T-helper 1 cell treated with Interleukin-12 subunit alpha and Interleukin-12 subunit beta and Interleukin-4 antibody, amounts not matched to agents 30 μg/mL and 1 μg/mL, for 36 hours (primary cell): ENCODE measurements at regions not wholly inside any gene's neighbourhood (a gene's known extent, or its start where the extent isn't known, plus 50 kb on each side); places are given as distances from the start of the nearest gene placed in this dataset.

ENCODE experiments used
- H3K27ac Mint-ChIP-seq: one replicate; pipeline ENCODE4 v1.8.0; 2021; ENCODE audit warnings: mild to moderate bottlenecking, mixed read lengths
- H3K27me3 Mint-ChIP-seq: one replicate; pipeline ENCODE4 v1.8.0; 2021; ENCODE audit warnings: low read depth, mixed read lengths
- H3K36me3 Mint-ChIP-seq: one replicate; pipeline ENCODE4 v1.8.0; 2021; ENCODE audit warnings: low read depth, mixed read lengths
- H3K4me1 Mint-ChIP-seq: one replicate; pipeline ENCODE4 v1.8.0; 2021; ENCODE audit warnings: low read depth, mixed read lengths
- H3K4me3 Mint-ChIP-seq: one replicate; pipeline ENCODE4 v1.8.0; 2021; ENCODE audit warnings: mild to moderate bottlenecking, moderate library complexity, mixed read lengths
- H3K9me3 Mint-ChIP-seq: one replicate; pipeline ENCODE4 v1.8.0; 2021; ENCODE audit warnings: mixed read lengths

GRCh38 chr6:168990019-168990751, 263.5 kb downstream of the THBS2 start:
- no peak overlapping the region for H3K27ac Mint-ChIP-seq
- no peaks in the 10 kb centered on the region for H3K9me3 Mint-ChIP-seq
- no peak overlapping the region for H3K4me3 Mint-ChIP-seq
- H3K4me1 Mint-ChIP-seq, result no peaks in the 10 kb centered on the region
- no peaks in the 10 kb centered on the region for H3K27me3 Mint-ChIP-seq
- H3K36me3 Mint-ChIP-seq, result no peaks in the 10 kb centered on the region

- Mint-ChIP-seq H3K27me3 (no peaks in the 10 kb centered on the region), H3K36me3 (no peaks in the 10 kb centered on the region), H3K9me3 (no peaks in the 10 kb centered on the region), H3K4me1 (no peaks in the 10 kb centered on the region), H3K4me3 (no peak overlapping the region), H3K27ac (no peak overlapping the region)
These were observed 264.2 kb downstream of the THBS2 start for GRCh38 chr6:168989421-168989820.

- H3K9me3 Mint-ChIP-seq, result no peaks in the 10 kb centered on the region
These were observed 264.8 kb downstream of the THBS2 start for GRCh38 chr6:168988801-168989200.

GRCh38 chr6:168988280-168988679, 265.4 kb downstream of the THBS2 start:
- no peak overlapping the region for H3K4me3 Mint-ChIP-seq
- no peaks in the 10 kb centered on the region for H3K4me1 Mint-ChIP-seq

More at GRCh38 chr6:168988801-168989200, 264.8 kb downstream of the THBS2 start:
- Mint-ChIP-seq H3K4me3 (no peak overlapping the region), H3K36me3 (no peaks in the 10 kb centered on the region), H3K27ac (no peak overlapping the region), H3K4me1 (no peaks in the 10 kb centered on the region), H3K27me3 (no peaks in the 10 kb centered on the region)

GRCh38 chr6:168985705-168986104, 267.9 kb downstream of the THBS2 start:
- Mint-ChIP-seq H3K27me3 (no peaks in the 10 kb centered on the region), H3K9me3 (peaks cover 3% of the 10 kb centered on the region), H3K4me1 (no peaks in the 10 kb centered on the region), H3K4me3 (no peak overlapping the region), H3K27ac (no peak overlapping the region), H3K36me3 (no peaks in the 10 kb centered on the region)

More at GRCh38 chr6:168988280-168988679, 265.4 kb downstream of the THBS2 start:
- no peak overlapping the region for H3K27ac Mint-ChIP-seq
- H3K36me3 Mint-ChIP-seq, result no peaks in the 10 kb centered on the region
- no peaks in the 10 kb centered on the region for H3K27me3 Mint-ChIP-seq
- no peaks in the 10 kb centered on the region for H3K9me3 Mint-ChIP-seq

GRCh38 chr6:168983925-168984324, 269.7 kb downstream of the THBS2 start:
- H3K4me3 Mint-ChIP-seq, result no peak overlapping the region
- no peaks in the 10 kb centered on the region for H3K36me3 Mint-ChIP-seq
- H3K4me1 Mint-ChIP-seq, result no peaks in the 10 kb centered on the region
- H3K27me3 Mint-ChIP-seq, result no peaks in the 10 kb centered on the region
- no peak overlapping the region for H3K27ac Mint-ChIP-seq
- peaks cover 6% of the 10 kb centered on the region for H3K9me3 Mint-ChIP-seq

- no peak overlapping the region for H3K4me3 Mint-ChIP-seq
- H3K27ac Mint-ChIP-seq, result no peak overlapping the region
- H3K36me3 Mint-ChIP-seq, result no peaks in the 10 kb centered on the region
- no peaks in the 10 kb centered on the region for H3K4me1 Mint-ChIP-seq
- H3K27me3 Mint-ChIP-seq, result no peaks in the 10 kb centered on the region
- H3K9me3 Mint-ChIP-seq, result peaks cover 6% of the 10 kb centered on the region
These were observed 272.5 kb downstream of the THBS2 start for GRCh38 chr6:168981187-168981586.

GRCh38 chr6:168979254-168979653, 274.4 kb downstream of the THBS2 start:
- Mint-ChIP-seq H3K4me3 (no peak overlapping the region), H3K9me3 (peaks cover 6% of the 10 kb centered on the region), H3K27ac (no peak overlapping the region), H3K4me1 (no peaks in the 10 kb centered on the region), H3K36me3 (no peaks in the 10 kb centered on the region), H3K27me3 (no peaks in the 10 kb centered on the region)

GRCh38 chr6:168972128-168972527, 281.5 kb downstream of the THBS2 start:
- Mint-ChIP-seq H3K27ac (no peak overlapping the region), H3K27me3 (peaks cover 4% of the 10 kb centered on the region), H3K4me3 (no peak overlapping the region), H3K9me3 (no peaks in the 10 kb centered on the region), H3K36me3 (no peaks in the 10 kb centered on the region), H3K4me1 (no peaks in the 10 kb centered on the region)

- no peak overlapping the region for H3K4me3 Mint-ChIP-seq
- no peaks in the 10 kb centered on the region for H3K36me3 Mint-ChIP-seq
- peaks cover 4% of the 10 kb centered on the region for H3K27me3 Mint-ChIP-seq
- H3K9me3 Mint-ChIP-seq, result no peaks in the 10 kb centered on the region
- H3K4me1 Mint-ChIP-seq, result no peaks in the 10 kb centered on the region
- H3K27ac Mint-ChIP-seq, result no peak overlapping the region
These were observed 282.1 kb downstream of the THBS2 start for GRCh38 chr6:168971549-168971948.

GRCh38 chr6:168968801-168969200, 284.8 kb downstream of the THBS2 start:
- no peaks in the 10 kb centered on the region for H3K4me1 Mint-ChIP-seq
- H3K9me3 Mint-ChIP-seq, result no peaks in the 10 kb centered on the region
- no peak overlapping the region for H3K27ac Mint-ChIP-seq
- H3K4me3 Mint-ChIP-seq, result no peak overlapping the region
- H3K36me3 Mint-ChIP-seq, result no peaks in the 10 kb centered on the region
- H3K27me3 Mint-ChIP-seq, result peaks cover 4% of the 10 kb centered on the region

- H3K27me3 Mint-ChIP-seq, result peaks cover 4% of the 10 kb centered on the region
- no peaks in the 10 kb centered on the region for H3K9me3 Mint-ChIP-seq
- no peak overlapping the region for H3K4me3 Mint-ChIP-seq
- no peaks in the 10 kb centered on the region for H3K4me1 Mint-ChIP-seq
- no peak overlapping the region for H3K27ac Mint-ChIP-seq
- H3K36me3 Mint-ChIP-seq, result no peaks in the 10 kb centered on the region
These were observed 285.4 kb downstream of the THBS2 start for GRCh38 chr6:168968228-168968627.

- no peaks in the 10 kb centered on the region for H3K27me3 Mint-ChIP-seq
- H3K9me3 Mint-ChIP-seq, result no peaks in the 10 kb centered on the region
- H3K4me1 Mint-ChIP-seq, result no peaks in the 10 kb centered on the region
- no peaks in the 10 kb centered on the region for H3K36me3 Mint-ChIP-seq
- H3K4me3 Mint-ChIP-seq, result no peak overlapping the region
- H3K27ac Mint-ChIP-seq, result peak overlapping the region; percentile 52
These were observed 286.2 kb downstream of the THBS2 start for GRCh38 chr6:168967281-168967925.

GRCh38 chr6:168964138-168964835, 289.4 kb downstream of the THBS2 start:
- Mint-ChIP-seq H3K4me3 (no peak overlapping the region), H3K27me3 (no peaks in the 10 kb centered on the region), H3K9me3 (no peaks in the 10 kb centered on the region), H3K36me3 (no peaks in the 10 kb centered on the region), H3K4me1 (no peaks in the 10 kb centered on the region), H3K27ac (no peak overlapping the region)

GRCh38 chr6:168962886-168963285, 290.8 kb downstream of the THBS2 start:
- no peak overlapping the region for H3K27ac Mint-ChIP-seq
- H3K4me1 Mint-ChIP-seq, result no peaks in the 10 kb centered on the region
- H3K27me3 Mint-ChIP-seq, result peaks cover under 1% of the 10 kb centered on the region

More at GRCh38 chr6:168962886-168963285, 290.8 kb downstream of the THBS2 start:
- Mint-ChIP-seq H3K9me3 (no peaks in the 10 kb centered on the region), H3K4me3 (no peak overlapping the region), H3K36me3 (no peaks in the 10 kb centered on the region)
